Prostate gland (tissue), 2 donors: ENCODE measurements at regions not wholly inside any gene's neighbourhood (a gene's known extent, or its start where the extent isn't known, plus 50 kb on each side); places are given as distances from the start of the nearest gene placed in this dataset.

Source experiments
- POLR2A ChIP-seq: fragments of 450-650 bp; IDR thresholded peaks from one replicate; pipeline ENCODE4 v1.6.1; 2016; ENCODE audit warnings: antibody characterized with exemption, mild to moderate bottlenecking
- POLR2AphosphoS5 ChIP-seq: sonication (generic); formaldehyde crosslinking; IDR thresholded peaks from one replicate; pipeline ENCODE4 v1.6.1; 2017; ENCODE audit warnings: antibody characterized with exemption
- TF ChIP-seq, protein P1 (sequence below), 4 experiments: fragments of 200-600 bp in 2 of 4; fragments of 450-650 bp in 2 of 4; sonication (generic) in 2 of 4; IDR thresholded peaks; 1 replicate in 3 of 4; 2 replicates in 1 of 4; pipeline ENCODE4 v1.5.1; 2016 to 2019; ENCODE audit warnings: antibody characterized with exemption in 4 of 4, mild to moderate bottlenecking in 2 of 4, moderate library complexity in 2 of 4

DNA sequence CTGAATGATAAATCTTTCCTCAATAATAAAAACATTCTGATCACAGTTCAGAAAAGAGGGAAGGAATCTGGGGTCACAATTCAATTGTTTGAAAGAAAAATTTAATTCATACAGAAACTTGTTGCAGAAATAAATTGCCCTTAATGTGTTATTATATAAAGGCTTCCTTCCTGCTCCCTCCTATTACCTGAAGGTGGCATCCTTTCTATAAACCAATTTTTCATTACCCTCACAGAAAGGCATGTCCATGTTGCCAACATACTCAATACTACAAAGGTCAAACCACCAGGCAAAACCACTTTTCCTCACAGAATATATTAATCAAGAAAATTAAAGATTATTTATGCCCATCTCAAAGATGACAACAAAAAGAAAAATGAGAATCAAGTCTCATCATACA is 194.3 kb upstream of the CT83 start:
- TF ChIP-seq POLR2A (no peak), POLR2AphosphoS5 (no peak)
- TF ChIP-seq, protein P1, sequence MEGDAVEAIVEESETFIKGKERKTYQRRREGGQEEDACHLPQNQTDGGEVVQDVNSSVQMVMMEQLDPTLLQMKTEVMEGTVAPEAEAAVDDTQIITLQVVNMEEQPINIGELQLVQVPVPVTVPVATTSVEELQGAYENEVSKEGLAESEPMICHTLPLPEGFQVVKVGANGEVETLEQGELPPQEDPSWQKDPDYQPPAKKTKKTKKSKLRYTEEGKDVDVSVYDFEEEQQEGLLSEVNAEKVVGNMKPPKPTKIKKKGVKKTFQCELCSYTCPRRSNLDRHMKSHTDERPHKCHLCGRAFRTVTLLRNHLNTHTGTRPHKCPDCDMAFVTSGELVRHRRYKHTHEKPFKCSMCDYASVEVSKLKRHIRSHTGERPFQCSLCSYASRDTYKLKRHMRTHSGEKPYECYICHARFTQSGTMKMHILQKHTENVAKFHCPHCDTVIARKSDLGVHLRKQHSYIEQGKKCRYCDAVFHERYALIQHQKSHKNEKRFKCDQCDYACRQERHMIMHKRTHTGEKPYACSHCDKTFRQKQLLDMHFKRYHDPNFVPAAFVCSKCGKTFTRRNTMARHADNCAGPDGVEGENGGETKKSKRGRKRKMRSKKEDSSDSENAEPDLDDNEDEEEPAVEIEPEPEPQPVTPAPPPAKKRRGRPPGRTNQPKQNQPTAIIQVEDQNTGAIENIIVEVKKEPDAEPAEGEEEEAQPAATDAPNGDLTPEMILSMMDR (IDR thresholded peaks at IDR 0.05): no peak
